Muscle of leg (tissue), 3 donors: ENCODE measurements at regions not wholly inside any gene's neighbourhood (a gene's known extent, or its start where the extent isn't known, plus 50 kb on each side); places are given as distances from the start of the nearest gene placed in this dataset.
"Not testable (repeated sequence)": the region's sequence is repeated elsewhere in the genome, so short reads cannot be mapped to it uniquely, and the experiment has no call there.

Experiments used
- DNase-seq: peaks from one replicate; pipeline ENCODE4 v3.0.0; 2013
- H3K27ac ChIP-seq: one replicate; pipeline ENCODE4 v1.5.1; 2013; ENCODE audit warnings: mild to moderate bottlenecking, low read length, control low read depth
- H3K27me3 ChIP-seq: one replicate; pipeline ENCODE4 v1.6.1; 2013; ENCODE audit warnings: low read length; ENCODE audit not compliant: control insufficient read depth, insufficient read depth
- H3K36me3 ChIP-seq: one replicate; pipeline ENCODE4 v1.6.1; 2013; ENCODE audit warnings: low read length; ENCODE audit not compliant: control insufficient read depth, insufficient read depth
- H3K4me1 ChIP-seq: one replicate; pipeline ENCODE4 v1.6.1; 2013; ENCODE audit warnings: low read length; ENCODE audit not compliant: control insufficient read depth, insufficient read depth
- H3K4me3 ChIP-seq: one replicate; pipeline ENCODE4 v1.5.1; 2013; ENCODE audit warnings: low read length, control low read depth
- H3K9me3 ChIP-seq: replicated peaks from 2 replicates; pipeline ENCODE4 v1.6.1; 2013; ENCODE audit warnings: low read depth, low read length; ENCODE audit not compliant: control insufficient read depth
- WGBS: methylation state at CpG from one replicate; pipeline ENCODE4 v1.1.5; 2013; ENCODE audit warnings: missing lambda C conversion rate; ENCODE audit not compliant: insufficient coverage; 5-methylcytosine and 5-hydroxymethylcytosine counted together

GRCh38 chr11:39542460-39542859 lies 1917.0 kb downstream of the LRRC4C start:
- Histone ChIP-seq H3K9me3 (peaks cover 5% of the 10 kb centered on the region), H3K4me3 (no peak overlapping the region), H3K4me1 (no peaks in the 10 kb centered on the region), H3K36me3 (no peaks in the 10 kb centered on the region), H3K27me3 (no peaks in the 10 kb centered on the region), H3K27ac (no peak overlapping the region)
- DNase-seq: peak; percentile 78

GRCh38 chr11:39541945-39542351 lies 1917.5 kb downstream of the LRRC4C start:
- Histone ChIP-seq H3K4me1 (no peaks in the 10 kb centered on the region), H3K4me3 (no peak overlapping the region), H3K27me3 (no peaks in the 10 kb centered on the region), H3K36me3 (no peaks in the 10 kb centered on the region), H3K9me3 (peaks cover 5% of the 10 kb centered on the region), H3K27ac (no peak overlapping the region)
- WGBS: no CpG with 5 or more reads among the region's 2 CpGs
- DNase-seq: peak; percentile 1

- WGBS: 82% methylated on average over 8 of the region's 8 CpGs
- H3K9me3 ChIP-seq, DNase-seq, H3K27me3 ChIP-seq, H3K27ac ChIP-seq, H3K4me1 ChIP-seq, H3K4me3 ChIP-seq, H3K36me3 ChIP-seq: not testable (repeated sequence)
Measured at GRCh38 chr11:39536323-39536722, 1923.1 kb downstream of the LRRC4C start.
